ENCODE measurements at regions not wholly inside any gene's neighbourhood (a gene's known extent, or its start where the extent isn't known, plus 50 kb on each side); places are given as distances from the start of the nearest gene placed in this dataset.
A peak's percentile ranks its signal among the peaks of the same experiment; 100 is the strongest.

GRCh38 chr5:23963449-23963848, 456.0 kb downstream of the PRDM9 start:
- no peak for DNase-seq (ENCODE audit: extremely low spot score, unreplicated experiment)
- TF ChIP-seq CTCF (conservative IDR thresholded peaks at IDR 0.05): no peak
- H3K36me3 Mint-ChIP-seq: no peaks in the 10 kb centered on the region
- no peak overlapping the region for H3K27ac Mint-ChIP-seq
- H3K4me1 Mint-ChIP-seq (ENCODE audit: unreplicated experiment): no peaks in the 10 kb centered on the region
- H3K9me3 Mint-ChIP-seq: no peaks in the 10 kb centered on the region
- H3K4me3 Mint-ChIP-seq: no peak overlapping the region
- no peaks in the 10 kb centered on the region for H3K27me3 Mint-ChIP-seq

GRCh38 chr5:23977365-23977764, 470.0 kb downstream of the PRDM9 start:
- Mint-ChIP-seq H3K27ac (no peak overlapping the region), H3K4me3 (no peak overlapping the region), H3K36me3 (no peaks in the 10 kb centered on the region), H3K4me1 (ENCODE audit: unreplicated experiment) (no peaks in the 10 kb centered on the region), H3K9me3 (peaks cover 10% of the 10 kb centered on the region), H3K27me3 (peaks cover under 1% of the 10 kb centered on the region)
- DNase-seq (ENCODE audit: extremely low spot score, unreplicated experiment): no peak
- TF ChIP-seq CTCF (conservative IDR thresholded peaks at IDR 0.05): no peak

GRCh38 chr5:23977997-23978396, 470.6 kb downstream of the PRDM9 start:
- Mint-ChIP-seq H3K4me1 (ENCODE audit: unreplicated experiment) (no peaks in the 10 kb centered on the region), H3K27me3 (peaks cover 3% of the 10 kb centered on the region), H3K36me3 (no peaks in the 10 kb centered on the region), H3K9me3 (peaks cover 10% of the 10 kb centered on the region), H3K27ac (no peak overlapping the region), H3K4me3 (no peak overlapping the region)
- peak; percentile 62 for TF ChIP-seq CTCF (conservative IDR thresholded peaks at IDR 0.05)
- DNase-seq (ENCODE audit: extremely low spot score, unreplicated experiment): no peak

GRCh38 chr5:23991406-23991805, 484.0 kb downstream of the PRDM9 start:
- Mint-ChIP-seq H3K4me3 (no peak overlapping the region), H3K27me3 (no peaks in the 10 kb centered on the region), H3K9me3 (no peaks in the 10 kb centered on the region), H3K4me1 (ENCODE audit: unreplicated experiment) (peaks cover 3% of the 10 kb centered on the region), H3K27ac (no peak overlapping the region), H3K36me3 (no peaks in the 10 kb centered on the region)
- TF ChIP-seq CTCF (conservative IDR thresholded peaks at IDR 0.05): no peak
- no peak for DNase-seq (ENCODE audit: extremely low spot score, unreplicated experiment)

GRCh38 chr5:23994581-23995370, 487.4 kb downstream of the PRDM9 start:
- no peak overlapping the region for H3K27ac Mint-ChIP-seq

More at GRCh38 chr5:23994581-23995370, 487.4 kb downstream of the PRDM9 start:
- Mint-ChIP-seq H3K27me3 (no peaks in the 10 kb centered on the region), H3K4me1 (ENCODE audit: unreplicated experiment) (peaks cover 3% of the 10 kb centered on the region), H3K36me3 (no peaks in the 10 kb centered on the region), H3K4me3 (no peak overlapping the region), H3K9me3 (no peaks in the 10 kb centered on the region)
- no peak for DNase-seq (ENCODE audit: extremely low spot score, unreplicated experiment)
- TF ChIP-seq CTCF (conservative IDR thresholded peaks at IDR 0.05): peak; percentile 66

Measured in type B pancreatic cell (in vitro differentiated cells).